Stimulated activated CD4-positive, alpha-beta T cell treated with anti-CD3 and anti-CD28 coated beads, Interleukin-12 subunit alpha, Interleukin-12 subunit beta, amount 100 ng/mL, for 24 hours (primary cell): ENCODE measurements at regions not wholly inside any gene's neighbourhood (a gene's known extent, or its start where the extent isn't known, plus 50 kb on each side); places are given as distances from the start of the nearest gene placed in this dataset.

ENCODE experiments used
- DNase-seq, 2 experiments: peaks; one replicate each; pipeline ENCODE4 v3.0.0-alpha.2; 2020; ENCODE audit warnings: low read depth in 2 of 2

DNA sequence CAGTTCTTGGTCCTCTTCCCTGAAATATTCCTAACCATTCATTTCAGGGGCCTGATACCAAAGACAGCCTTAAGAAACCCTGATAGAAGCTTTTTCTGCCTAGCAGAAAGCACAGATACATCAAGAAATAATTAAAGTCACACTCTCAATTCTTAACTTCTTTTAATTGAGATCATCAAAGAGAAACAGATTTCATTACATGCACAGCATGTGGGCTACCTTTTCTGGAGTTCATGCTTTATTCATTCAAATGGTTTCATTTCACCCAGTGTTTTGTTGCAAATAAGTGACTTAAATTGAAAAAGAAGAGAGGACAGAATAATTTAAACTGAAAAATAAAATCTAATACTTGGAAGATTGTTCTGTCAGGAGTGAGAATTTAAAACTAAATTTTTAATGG, 192.6 kb upstream of the GGTLC1 start:
- DNase-seq, result no peak

DNA sequence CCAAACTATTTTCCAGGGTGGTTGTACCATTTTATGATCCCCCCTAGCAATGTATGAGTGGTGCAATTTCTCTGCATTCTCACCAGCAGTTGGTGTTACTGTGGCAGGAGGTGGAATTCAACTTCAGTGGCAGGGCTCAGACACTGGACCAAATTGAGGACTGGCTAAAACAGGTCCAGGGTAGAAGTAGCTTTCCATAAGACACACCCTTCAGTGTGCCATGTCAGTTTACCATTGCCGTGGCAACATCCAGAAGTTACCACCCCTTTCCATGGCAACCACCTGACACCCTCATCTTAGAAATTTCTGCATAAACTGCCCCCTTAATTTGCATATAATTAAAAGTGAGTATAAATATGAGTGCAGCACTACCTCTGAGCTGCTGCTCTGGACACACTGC, 180.7 kb upstream of the GGTLC1 start:
- no peak for DNase-seq

DNA sequence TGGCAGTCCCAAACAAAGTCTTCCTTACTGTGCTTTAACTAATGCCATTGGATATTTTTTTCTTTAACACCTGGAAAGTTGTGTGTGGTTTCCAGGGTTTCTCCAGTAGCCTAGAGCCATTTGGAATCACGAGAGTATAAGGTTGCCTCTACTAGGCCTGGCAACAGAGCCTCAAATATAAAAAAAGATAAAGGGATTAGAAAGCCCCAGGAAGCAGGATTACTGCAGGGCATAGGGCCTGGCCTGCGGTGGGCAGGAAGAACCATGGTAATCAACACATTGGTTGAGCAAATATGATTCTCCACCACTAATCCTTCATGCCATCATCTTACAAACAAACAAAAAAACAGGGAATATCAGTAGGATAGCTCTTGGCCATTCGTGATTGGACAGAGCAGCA, 177.8 kb upstream of the GGTLC1 start:
- no peak for DNase-seq

DNA sequence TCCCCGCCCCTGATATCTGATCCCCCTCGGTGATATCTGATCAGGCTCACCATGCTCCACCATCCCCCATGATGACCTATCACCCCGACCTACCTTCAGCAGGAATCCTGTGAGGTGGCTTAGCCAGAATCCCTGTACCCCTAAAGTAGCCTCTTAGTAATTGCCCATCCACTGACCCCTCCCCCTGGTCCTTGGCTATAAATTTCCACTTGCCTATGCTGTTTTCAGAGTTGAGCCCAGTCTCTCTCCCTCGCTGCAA, 177.5 kb upstream of the GGTLC1 start:
- no peak for DNase-seq

DNA sequence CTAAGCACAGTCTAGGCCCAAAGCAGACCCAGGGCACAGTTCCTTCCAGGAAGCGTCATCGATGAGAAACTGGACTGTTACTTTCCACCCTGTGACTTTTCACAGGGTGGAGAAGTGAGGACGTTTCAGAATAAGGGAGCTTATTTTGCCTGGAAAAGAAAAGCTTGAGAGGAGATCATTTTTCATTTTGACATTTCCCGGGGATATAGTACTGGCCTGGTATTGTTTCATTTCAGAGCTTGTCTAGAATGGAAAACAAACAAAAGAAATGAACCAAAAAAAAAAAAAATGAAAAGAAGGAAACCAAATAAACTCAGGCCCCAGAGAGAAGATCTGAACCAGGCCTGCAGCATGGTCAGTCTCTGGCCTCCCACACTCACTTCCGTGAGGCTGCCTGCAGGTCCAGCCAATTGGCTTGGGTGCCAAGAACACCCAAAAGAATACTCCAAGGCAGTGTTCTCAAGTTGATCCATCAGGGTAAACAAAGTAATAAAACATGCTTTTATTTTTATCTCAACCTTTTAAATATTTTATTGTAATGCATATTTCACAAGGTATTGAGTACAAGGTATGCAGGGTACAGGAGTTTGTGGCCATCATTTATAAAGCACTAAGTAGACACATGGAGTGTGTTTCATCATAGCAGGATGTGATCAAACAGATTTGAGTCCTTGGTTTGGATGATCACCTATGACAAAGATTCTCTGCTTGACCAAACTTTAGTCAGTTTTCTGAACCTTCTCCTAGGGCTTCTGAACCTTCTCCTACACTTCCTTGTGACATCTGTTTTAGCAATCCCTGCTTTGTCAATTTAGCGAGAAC, 176.9 kb upstream of the GGTLC1 start:
- DNase-seq, result no peak

DNA sequence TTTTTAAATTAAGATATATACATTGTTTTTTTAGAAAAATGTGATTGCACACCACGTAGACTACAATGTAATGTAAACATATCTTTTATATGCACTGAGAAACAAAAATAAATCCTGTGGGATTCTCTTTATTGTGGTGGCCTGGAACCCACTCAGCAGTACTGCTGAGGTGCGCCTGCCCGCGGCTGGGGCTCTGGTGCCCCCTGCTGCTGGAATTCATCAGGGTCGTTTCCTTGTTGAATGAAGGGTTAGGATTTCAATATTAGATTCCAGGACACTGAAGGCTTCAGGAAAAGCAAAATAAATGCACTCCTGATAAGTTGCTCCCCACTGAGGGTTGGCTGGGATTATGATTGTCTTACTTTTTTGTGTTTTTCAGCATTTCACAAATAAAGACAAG, 175.8 kb upstream of the GGTLC1 start:
- peak in 1 of 2 experiments; percentile 23 for DNase-seq

DNA sequence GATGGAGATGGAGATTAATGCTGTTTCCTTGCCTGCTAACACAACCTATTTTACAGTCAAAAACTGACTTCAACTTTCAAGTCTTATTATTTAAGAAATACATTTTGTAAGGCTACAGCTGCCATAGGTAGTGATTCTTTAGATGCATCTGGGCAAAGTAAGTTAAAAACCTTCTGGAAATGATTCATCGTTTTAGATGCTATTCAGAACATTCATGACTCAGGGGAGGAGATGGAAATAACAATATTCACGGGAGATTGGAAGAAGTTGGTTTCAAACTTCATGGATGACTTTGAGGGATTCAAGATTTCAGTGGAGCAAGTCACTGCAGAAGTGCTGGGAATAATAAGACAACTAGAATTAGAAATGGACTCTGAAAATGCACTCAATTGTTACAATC, 174.9 kb upstream of the GGTLC1 start:
- DNase-seq, result no peak

DNA sequence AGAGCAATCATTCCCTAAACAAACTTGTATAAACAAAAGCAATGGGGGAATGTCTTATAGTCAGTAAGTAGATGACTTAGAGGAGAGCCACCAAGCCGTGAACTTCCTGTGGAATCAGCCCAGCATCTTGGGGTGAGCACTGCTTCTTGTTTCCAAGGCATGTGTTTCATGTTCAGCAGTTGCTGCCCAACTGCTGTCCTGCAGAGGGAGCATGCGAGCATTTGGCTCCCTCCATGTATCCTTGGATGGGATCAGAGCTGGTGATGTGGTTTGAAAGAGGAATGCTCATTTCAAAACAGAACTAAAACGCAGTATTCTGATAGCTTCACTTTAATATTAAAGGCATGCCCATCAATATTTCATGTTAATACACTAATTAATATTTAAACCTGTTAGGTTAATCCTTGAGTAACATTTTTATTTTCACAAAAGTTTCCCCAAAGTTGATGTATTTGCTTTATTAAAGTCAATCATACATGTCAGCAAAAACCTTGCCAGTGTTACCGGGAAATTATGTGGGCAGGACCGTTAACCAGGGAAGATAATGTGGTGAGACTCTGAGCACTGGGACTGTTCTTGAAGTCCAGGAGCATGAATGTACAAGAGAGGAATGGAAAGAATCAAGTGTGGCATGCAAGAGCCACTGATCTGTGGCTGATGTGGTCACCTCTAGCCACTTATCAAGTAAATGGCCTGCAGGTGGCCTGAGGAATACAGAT, 172.1 kb upstream of the GGTLC1 start:
- DNase-seq, result no peak

DNA sequence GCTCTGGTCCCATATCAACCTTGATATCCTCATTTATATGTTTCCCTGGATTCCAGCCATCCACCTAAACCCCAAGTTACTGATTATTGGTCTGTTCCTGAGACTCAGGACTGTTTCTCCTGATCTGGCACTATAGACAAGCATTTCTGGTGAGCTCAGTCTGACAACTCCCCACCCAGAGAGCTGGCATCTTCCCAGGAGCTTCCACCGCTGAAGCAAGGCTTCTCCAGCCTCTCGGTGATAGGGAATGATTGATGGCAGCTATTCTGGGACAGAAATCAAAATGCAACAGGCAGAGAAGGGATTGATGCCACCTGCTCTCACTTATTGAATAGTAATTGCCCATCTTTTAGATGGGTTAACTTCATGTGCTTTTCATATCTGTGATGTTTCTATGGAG, 169.7 kb upstream of the GGTLC1 start:
- no peak for DNase-seq

DNA sequence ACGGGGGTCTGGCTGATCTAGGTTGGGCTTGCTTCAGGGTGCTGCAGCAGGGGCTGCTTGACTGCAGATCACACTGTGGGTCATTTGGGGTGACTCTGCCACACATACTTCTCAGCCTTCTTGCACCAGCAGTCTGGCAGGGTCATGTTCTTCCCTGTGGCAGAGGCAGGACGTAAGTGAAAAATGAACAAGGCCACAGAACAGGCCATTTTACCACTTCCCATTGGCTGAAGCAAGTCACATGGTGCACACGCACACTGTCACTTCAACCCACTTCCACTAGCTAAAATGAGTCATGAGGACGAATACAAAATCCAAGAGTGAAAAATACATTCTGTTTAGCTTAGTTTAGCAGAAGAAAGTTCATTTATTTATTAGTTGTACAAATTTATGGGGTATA, 168.6 kb upstream of the GGTLC1 start:
- no peak for DNase-seq

DNA sequence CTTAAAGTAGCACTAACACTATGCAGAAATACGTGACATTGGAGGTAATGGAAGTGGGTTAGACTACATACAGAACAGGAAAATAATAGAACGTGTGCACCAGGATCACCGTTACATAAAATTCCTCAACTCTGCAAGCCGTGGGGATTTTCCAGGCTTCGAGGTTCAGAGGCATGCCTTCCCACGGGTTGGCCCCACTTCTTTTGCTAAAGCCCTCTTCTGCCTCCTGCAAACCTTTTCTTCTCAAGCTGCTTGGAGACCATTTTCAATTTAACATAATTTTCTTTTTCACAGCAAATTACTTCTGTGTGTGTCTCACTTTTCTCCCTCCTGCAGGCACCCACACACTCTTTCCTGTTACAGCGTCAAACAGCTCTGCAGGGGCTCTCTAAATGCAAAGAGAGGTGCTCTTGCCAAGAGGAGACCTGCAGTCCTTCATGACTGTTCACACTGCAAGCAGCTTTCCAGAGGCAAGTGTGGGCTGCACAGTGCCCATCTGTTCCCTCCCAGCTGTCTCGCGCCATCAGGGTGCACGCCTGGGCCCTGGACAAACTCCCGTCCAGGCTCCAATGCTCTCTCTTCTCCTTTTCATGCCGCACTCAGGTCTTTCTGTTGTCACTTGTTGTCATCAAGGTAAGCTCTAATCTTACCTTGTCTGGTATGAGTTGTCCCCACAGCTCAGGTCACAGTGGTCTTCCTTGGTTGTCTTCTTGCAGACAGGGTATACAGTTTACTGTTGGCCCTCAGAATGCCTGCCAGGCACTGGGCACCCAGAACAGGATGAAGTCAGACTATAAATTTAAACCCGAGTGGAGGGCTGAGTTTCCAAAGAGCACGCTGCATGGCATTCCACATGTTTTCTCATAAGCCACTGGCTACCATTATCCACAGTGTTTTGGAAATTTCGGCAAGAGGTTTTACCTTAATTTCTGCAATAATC, 164.8 kb upstream of the GGTLC1 start:
- no peak for DNase-seq

DNA sequence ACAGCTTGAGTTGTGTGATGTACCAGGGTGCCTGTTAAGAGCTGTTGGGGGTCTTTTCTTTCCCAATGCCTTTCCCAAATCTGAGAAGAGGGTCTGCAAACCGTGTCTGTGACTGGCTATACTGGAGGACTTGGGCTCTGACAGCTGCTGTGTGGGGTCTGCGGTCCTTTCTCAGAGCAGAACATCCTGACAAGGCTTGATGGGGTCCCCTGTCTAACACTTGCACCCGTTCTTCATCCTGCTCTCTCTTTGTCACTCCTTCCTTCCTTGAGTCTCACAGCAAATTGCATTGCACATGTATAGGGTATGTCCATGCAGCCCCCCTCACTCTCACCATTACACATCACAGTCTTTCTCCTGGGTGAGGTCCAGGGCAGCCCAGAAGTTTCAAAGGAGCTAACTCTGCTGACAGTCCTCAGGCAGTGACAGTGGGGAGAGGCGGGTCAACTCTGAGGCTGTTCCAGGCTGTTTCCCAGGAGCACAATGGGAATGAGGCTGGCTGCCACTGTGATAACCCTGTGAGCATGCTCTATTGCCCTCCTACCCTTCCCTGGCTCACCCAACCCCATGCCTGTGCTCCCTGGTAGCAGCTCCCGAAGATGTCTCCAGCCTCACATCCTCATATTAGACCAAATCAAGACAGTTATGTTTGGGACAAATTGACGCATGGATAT, 163.2 kb upstream of the GGTLC1 start:
- no peak for DNase-seq

DNA sequence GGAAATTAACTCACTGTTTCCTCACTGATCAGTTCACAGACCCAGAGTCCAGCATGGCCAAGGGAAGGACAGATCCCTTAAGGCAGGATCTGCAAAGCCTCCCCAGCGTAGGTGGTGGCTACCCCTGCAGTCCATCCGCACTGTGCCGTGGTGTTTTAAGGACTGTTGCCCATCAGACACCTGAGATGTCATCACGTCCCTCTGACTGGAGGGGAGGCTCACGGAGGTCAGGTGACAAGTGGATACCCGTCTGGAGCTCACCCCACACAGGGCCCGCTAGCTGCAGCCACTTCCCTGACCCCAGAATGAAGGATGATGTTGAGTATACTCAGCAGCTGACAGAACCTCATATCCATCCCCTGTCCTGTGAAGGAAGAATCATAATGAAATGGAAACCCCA, 161.8 kb upstream of the GGTLC1 start:
- no peak for DNase-seq

DNA sequence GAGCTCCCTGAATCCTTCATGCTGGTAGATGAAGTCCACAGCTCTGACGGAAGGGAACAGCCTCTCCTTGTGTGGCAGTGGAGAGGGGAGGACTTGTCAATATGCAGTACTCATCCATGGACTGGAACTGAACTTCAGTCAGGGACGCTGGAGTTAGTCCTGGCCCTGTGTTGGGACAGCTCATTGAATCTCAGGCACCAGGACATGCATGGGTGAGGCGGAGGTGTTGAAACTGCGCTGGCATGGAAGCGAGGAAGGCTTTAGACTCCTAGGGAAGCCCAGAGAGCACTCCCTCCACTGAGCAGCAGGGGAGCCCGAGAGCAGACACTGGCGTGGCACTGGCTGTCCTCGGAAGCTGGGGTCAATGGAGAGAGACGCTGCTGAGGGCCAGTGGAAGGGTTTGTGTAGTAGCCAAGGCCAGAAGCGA, 161.3 kb upstream of the GGTLC1 start:
- no peak for DNase-seq

DNA sequence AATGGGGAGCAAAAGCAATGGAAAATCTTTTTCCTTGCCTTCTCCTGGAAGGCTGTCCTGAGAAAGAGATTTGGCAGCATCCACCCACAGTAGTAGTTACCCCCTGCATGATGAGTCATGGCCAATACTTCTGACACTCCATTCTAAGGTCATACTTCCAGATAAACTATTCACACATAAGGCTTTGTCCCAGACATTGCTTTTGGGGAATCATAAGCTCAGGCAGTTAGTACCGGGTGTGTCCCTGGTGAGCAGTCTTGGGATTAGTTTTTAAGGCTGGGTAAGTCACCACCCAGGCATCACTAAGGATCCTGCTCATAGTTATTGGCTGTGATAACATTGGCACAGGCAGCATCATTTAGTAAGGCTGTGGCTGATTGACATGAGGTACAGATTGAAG, 160.6 kb upstream of the GGTLC1 start:
- DNase-seq, result no peak

DNA sequence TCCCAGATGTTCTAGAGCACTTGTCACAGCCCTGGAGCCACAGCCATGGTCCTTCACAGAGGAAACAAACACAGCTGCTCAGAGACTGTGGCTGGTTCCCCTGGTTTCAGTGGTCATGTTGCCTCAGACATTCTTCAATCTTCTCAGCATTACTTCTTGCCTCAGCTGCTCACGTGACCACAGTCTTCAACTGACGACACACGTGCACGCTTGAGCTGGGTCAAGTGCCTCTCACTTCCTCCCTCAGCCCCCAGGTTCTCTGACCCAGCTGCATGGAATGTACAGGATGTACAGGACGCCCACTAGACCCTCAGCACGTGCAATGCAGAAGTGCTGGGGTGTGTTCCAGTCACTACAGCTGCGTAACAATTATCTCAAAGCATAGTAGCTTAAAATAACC, 159.8 kb upstream of the GGTLC1 start:
- no peak for DNase-seq

DNA sequence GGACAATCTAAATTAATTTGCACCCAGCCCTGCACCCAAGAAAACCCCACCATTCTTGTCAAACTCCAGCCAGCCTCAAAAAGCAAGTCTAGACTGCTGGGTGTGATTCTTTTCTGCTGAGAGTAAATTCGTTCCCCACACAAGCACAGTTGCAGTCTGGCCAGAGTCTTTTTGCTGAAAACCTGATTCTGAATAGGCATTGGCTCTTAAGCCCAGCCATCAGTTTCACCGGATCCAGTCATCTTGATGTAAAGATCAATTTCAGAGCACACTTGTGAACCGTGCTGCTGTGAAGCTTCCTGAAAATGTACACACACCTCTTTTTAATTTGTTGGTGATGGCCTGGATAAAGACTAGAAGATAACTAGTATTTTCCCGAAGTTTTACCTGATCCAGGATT, 159.4 kb upstream of the GGTLC1 start:
- DNase-seq, result no peak

DNA sequence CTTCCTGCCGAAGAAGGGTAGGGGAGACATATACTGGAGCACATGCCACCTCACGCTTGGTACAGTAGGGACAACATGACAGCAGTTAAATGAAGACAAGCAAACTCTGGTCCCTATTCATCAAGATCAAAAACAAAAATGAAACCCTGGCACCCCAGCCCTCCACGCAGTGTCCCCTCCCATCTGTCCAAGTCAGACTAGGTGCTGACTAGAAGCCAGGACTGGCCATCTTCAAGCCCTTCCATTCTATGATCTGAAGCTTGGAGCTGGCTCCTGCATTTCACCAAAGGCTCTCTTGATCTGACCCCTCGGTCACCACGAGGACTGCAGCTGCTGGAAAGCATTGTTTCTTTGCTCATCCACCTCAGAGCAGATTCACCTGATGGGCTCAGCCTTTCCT, 158.9 kb upstream of the GGTLC1 start:
- DNase-seq, result no peak

DNA sequence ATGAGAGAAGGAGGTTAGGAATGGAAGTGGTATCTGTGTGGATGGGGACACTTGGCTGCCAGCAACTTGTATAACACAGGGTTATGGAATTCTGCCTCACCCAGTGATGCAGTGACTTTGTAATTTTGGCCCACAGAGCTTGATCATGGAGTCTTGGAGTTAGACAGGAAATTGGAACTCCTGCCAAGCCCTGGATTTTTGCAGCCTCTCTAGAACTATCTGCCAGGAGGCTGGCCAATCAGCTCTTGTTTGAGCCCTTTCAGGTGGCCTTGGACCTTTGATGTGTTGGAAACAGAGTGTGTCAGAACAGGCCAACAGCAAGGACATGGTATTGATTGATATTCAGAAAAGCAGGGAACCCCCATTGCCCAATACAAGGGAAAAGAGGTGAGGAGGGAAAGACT, 157.7 kb upstream of the GGTLC1 start:
- no peak for DNase-seq

DNA sequence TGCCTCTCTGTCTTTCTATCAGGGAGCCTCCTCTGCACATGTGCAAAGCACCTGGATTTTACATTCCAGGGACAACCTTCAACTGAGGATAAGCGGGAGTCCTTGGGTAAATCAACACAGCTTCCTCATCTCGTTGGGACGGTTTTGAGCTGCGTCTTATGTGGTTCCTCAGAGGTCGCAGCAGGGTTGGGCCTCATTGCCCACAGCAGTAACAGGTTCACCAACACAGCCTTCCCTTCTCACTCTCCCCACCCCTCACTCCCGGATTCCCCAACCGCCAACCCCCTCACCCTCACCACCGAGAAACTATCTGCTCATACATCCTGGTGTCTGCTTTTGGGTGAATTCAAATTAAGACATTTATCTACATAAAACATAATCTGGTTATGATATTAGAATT, 155.8 kb upstream of the GGTLC1 start:
- DNase-seq, result no peak

DNA sequence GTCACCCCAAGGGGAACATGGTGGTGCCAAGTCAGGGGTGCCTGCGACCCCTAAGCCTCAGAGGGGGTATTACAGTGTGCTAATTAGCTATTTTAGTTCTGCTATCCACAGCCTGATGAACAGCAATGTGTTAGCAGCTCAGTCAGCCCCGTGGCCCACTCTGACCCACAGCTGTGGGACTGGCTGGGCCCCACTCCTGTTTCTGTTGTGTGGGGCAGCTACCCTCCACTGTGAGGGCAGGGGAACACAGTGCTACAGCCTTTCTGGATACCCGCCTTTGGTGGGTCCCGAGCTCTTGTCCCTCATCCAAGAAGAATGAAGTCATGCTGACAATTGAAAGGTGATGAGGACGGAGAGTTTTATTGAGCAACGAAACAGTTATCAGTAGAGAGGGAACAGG, 152.5 kb upstream of the GGTLC1 start:
- no peak for DNase-seq

DNA sequence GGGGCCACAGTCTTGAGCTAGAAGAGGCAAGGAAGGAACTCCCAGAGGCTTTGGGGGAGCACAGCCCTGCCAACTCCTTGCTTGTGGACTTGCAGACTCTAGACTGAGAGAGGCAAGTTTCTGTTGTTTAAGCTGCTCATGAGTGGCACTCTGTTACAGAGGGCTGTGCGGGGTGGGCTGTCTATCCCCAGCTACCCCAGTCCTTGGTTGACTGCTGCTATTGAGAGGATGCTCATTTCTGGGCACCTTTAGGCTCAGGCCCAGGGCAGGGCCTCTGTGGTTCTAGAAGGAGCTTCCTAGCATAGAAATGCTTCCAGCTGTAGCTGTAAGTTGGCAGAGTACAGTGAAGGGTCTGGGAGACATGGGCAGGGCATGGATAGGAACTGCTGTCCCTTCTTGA, 151.3 kb upstream of the GGTLC1 start:
- no peak for DNase-seq
